HL-60 (cell line): ENCODE measurements at regions not wholly inside any gene's neighbourhood (a gene's known extent, or its start where the extent isn't known, plus 50 kb on each side); places are given as distances from the start of the nearest gene placed in this dataset.
"Not testable (repeated sequence)": the region's sequence is repeated elsewhere in the genome, so short reads cannot be mapped to it uniquely, and the experiment has no call there.

Experiments
- POLR2AphosphoS5 ChIP-seq: IDR thresholded peaks from 2 replicates; pipeline ENCODE4 v1.6.1; 2012; ENCODE audit warnings: low read depth
- SPI1 ChIP-seq: IDR thresholded peaks from 2 replicates; pipeline ENCODE4 v1.6.1; 2012; ENCODE audit warnings: low read depth, mild to moderate bottlenecking, borderline replicate concordance
- TF ChIP-seq, protein P1 (sequence below): IDR thresholded peaks from one replicate; pipeline ENCODE4 v1.5.1; 2011; ENCODE audit warnings: low read length, control low read depth, inconsistent platforms; ENCODE audit not compliant: insufficient read depth
- TF ChIP-seq, protein P2 (sequence below): IDR thresholded peaks from 2 replicates; pipeline ENCODE4 v1.6.1; 2012; ENCODE audit warnings: low read depth; ENCODE audit not compliant: insufficient replicate concordance

DNA sequence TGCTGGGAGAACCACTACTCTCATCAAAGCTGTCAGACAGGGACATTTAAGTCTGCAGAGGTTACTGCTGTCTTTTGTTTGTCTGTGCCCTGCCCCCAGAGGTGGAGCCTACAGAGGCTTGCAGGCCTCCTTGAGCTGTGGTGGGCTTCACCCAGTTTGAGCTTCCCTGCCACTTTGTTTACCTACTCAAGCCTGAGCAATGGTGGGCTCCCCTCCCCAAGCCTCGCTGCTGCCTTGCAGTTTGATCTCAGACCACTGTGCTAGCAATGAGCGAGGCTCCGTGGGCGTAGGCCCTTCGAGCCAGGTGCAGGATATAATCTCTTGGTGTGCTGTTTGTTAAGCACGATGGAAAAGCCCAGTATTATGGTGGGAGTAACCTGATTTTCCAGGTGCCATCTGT is 67.5 kb upstream of the TBX18 start:
- TF ChIP-seq, protein P1, sequence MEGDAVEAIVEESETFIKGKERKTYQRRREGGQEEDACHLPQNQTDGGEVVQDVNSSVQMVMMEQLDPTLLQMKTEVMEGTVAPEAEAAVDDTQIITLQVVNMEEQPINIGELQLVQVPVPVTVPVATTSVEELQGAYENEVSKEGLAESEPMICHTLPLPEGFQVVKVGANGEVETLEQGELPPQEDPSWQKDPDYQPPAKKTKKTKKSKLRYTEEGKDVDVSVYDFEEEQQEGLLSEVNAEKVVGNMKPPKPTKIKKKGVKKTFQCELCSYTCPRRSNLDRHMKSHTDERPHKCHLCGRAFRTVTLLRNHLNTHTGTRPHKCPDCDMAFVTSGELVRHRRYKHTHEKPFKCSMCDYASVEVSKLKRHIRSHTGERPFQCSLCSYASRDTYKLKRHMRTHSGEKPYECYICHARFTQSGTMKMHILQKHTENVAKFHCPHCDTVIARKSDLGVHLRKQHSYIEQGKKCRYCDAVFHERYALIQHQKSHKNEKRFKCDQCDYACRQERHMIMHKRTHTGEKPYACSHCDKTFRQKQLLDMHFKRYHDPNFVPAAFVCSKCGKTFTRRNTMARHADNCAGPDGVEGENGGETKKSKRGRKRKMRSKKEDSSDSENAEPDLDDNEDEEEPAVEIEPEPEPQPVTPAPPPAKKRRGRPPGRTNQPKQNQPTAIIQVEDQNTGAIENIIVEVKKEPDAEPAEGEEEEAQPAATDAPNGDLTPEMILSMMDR, result not testable (repeated sequence)
- not testable (repeated sequence) for TF ChIP-seq POLR2AphosphoS5, SPI1
- TF ChIP-seq, protein P2, sequence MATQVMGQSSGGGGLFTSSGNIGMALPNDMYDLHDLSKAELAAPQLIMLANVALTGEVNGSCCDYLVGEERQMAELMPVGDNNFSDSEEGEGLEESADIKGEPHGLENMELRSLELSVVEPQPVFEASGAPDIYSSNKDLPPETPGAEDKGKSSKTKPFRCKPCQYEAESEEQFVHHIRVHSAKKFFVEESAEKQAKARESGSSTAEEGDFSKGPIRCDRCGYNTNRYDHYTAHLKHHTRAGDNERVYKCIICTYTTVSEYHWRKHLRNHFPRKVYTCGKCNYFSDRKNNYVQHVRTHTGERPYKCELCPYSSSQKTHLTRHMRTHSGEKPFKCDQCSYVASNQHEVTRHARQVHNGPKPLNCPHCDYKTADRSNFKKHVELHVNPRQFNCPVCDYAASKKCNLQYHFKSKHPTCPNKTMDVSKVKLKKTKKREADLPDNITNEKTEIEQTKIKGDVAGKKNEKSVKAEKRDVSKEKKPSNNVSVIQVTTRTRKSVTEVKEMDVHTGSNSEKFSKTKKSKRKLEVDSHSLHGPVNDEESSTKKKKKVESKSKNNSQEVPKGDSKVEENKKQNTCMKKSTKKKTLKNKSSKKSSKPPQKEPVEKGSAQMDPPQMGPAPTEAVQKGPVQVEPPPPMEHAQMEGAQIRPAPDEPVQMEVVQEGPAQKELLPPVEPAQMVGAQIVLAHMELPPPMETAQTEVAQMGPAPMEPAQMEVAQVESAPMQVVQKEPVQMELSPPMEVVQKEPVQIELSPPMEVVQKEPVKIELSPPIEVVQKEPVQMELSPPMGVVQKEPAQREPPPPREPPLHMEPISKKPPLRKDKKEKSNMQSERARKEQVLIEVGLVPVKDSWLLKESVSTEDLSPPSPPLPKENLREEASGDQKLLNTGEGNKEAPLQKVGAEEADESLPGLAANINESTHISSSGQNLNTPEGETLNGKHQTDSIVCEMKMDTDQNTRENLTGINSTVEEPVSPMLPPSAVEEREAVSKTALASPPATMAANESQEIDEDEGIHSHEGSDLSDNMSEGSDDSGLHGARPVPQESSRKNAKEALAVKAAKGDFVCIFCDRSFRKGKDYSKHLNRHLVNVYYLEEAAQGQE, result not testable (repeated sequence)
